ENCODE measurements at regions not wholly inside any gene's neighbourhood (a gene's known extent, or its start where the extent isn't known, plus 50 kb on each side); places are given as distances from the start of the nearest gene placed in this dataset.

GRCh38 chr2:16141641-16141921 is 201.2 kb downstream of the MYCN start:
- no peak for ATAC-seq
- no peaks in the 10 kb centered on the region for H3K27me3 ChIP-seq
- no peak overlapping the region for H3K27ac ChIP-seq
- TF ChIP-seq EP300 (IDR thresholded peaks at IDR 0.05) (no peak), POLR2AphosphoS5 (IDR thresholded peaks at IDR 0.05) (no peak), POLR2A (IDR thresholded peaks at IDR 0.05) (no peak), CTCF (IDR thresholded peaks at IDR 0.05) (no peak)
- H3K9me3 ChIP-seq: no peaks in the 10 kb centered on the region
- H3K4me3 ChIP-seq: no peak overlapping the region
- H3K4me1 ChIP-seq: no peaks in the 10 kb centered on the region
- no peaks in the 10 kb centered on the region for H3K36me3 ChIP-seq
- 86 to 100% methylated on average over 2 of the region's 2 CpGs for WGBS, 2 donors (ENCODE audit: low coverage in 1 of 2)

GRCh38 chr2:16140771-16141640 is 200.7 kb downstream of the MYCN start:
- H3K9me3 ChIP-seq: no peaks in the 10 kb centered on the region
- H3K27me3 ChIP-seq: no peaks in the 10 kb centered on the region
- no peaks in the 10 kb centered on the region for H3K36me3 ChIP-seq
- ATAC-seq: no peak
- no peaks in the 10 kb centered on the region for H3K4me1 ChIP-seq
- H3K27ac ChIP-seq: no peak overlapping the region
- WGBS, 2 donors (ENCODE audit: low coverage in 1 of 2): 78 to 88% methylated on average over 3 to 4 of the region's 7 CpGs
- no peak overlapping the region for H3K4me3 ChIP-seq
- no peak for TF ChIP-seq EP300 (IDR thresholded peaks at IDR 0.05)
- no peak for TF ChIP-seq POLR2A (IDR thresholded peaks at IDR 0.05)
- TF ChIP-seq CTCF (IDR thresholded peaks at IDR 0.05): no peak
- TF ChIP-seq POLR2AphosphoS5 (IDR thresholded peaks at IDR 0.05): no peak

GRCh38 chr2:16139663-16140615 is 199.6 kb downstream of the MYCN start:
- Histone ChIP-seq H3K4me3 (no peak overlapping the region), H3K9me3 (no peaks in the 10 kb centered on the region), H3K36me3 (no peaks in the 10 kb centered on the region), H3K4me1 (no peaks in the 10 kb centered on the region), H3K27me3 (no peaks in the 10 kb centered on the region), H3K27ac (no peak overlapping the region)
- WGBS, 2 donors (ENCODE audit: low coverage in 1 of 2): 77 to 79% methylated on average over 9 of the region's 9 CpGs
- TF ChIP-seq POLR2A (IDR thresholded peaks at IDR 0.05) (no peak), EP300 (IDR thresholded peaks at IDR 0.05) (no peak), CTCF (IDR thresholded peaks at IDR 0.05) (no peak), POLR2AphosphoS5 (IDR thresholded peaks at IDR 0.05) (no peak)
- ATAC-seq: no peak

GRCh38 chr2:16138811-16139662 is 198.7 kb downstream of the MYCN start:
- H3K36me3 ChIP-seq: no peaks in the 10 kb centered on the region
- 66 to 88% methylated on average over 5 to 8 of the region's 8 CpGs for WGBS, 2 donors (ENCODE audit: low coverage in 1 of 2)
- no peak for ATAC-seq

More at GRCh38 chr2:16138811-16139662, 198.7 kb downstream of the MYCN start:
- H3K9me3 ChIP-seq: no peaks in the 10 kb centered on the region
- no peaks in the 10 kb centered on the region for H3K27me3 ChIP-seq
- no peak overlapping the region for H3K27ac ChIP-seq
- H3K4me1 ChIP-seq: no peaks in the 10 kb centered on the region
- H3K4me3 ChIP-seq: no peak overlapping the region
- no peak for TF ChIP-seq POLR2A (IDR thresholded peaks at IDR 0.05)

Data from gastroesophageal sphincter (tissue), 4 donors.